H1 (cell line): ENCODE measurements at regions not wholly inside any gene's neighbourhood (a gene's known extent, or its start where the extent isn't known, plus 50 kb on each side); places are given as distances from the start of the nearest gene placed in this dataset.

Source experiments
- CTCF ChIA-PET: fragments of 300-600 bp; sonication (Branson Sonifier 250); formaldehyde crosslinking; loops from one replicate; lab custom pipeline; 2021; ENCODE audit not compliant: partially characterized antibody; lab: Charles Lee
- POLR2A ChIA-PET: fragments of 300-600 bp; sonication (Branson Sonifier 250); formaldehyde crosslinking; loops from one replicate; lab custom pipeline; 2021; ENCODE audit warnings: inconsistent platforms; ENCODE audit not compliant: partially characterized antibody; lab: Charles Lee
- DNase-seq, 2 experiments: peaks; one replicate each; pipeline versions ENCODE4 v3.0.0 to v3.0.0-alpha.2; 2010 to 2022; ENCODE audit warnings: low spot score in 2 of 2, low read depth in 1 of 2, mixed read lengths in 1 of 2
- FAIRE-seq: peaks from 2 replicates; lab custom pipeline; 2011; peaks lifted over from hg19 to GRCh38; lab: Jason Lieb, UNC
- H2AFZ ChIP-seq: 2 replicates; pipeline ENCODE4 v1.8.1; 2012; ENCODE audit warnings: low read length, inconsistent platforms
- H2AK5ac ChIP-seq: 2 replicates; pipeline ENCODE4 v1.6.1; 2013; ENCODE audit warnings: low read depth, low read length
- H2BK120ac ChIP-seq: replicated peaks from 2 replicates; pipeline ENCODE3; 2013; ENCODE audit warnings: low read depth, low read length, inconsistent platforms
- H2BK12ac ChIP-seq: 2 replicates; pipeline ENCODE4 v1.6.1; 2013; ENCODE audit warnings: low read depth, low read length
- H2BK15ac ChIP-seq: 2 replicates; pipeline ENCODE4 v1.6.1; 2013; ENCODE audit warnings: low read length
- H2BK20ac ChIP-seq: 2 replicates; pipeline ENCODE4 v1.6.1; 2013; ENCODE audit warnings: low read length
- H2BK5ac ChIP-seq: 2 replicates; pipeline ENCODE4 v1.6.1; 2013; ENCODE audit warnings: low read depth, low read length
- H3K14ac ChIP-seq: 2 replicates; pipeline ENCODE4 v1.6.1; 2013; ENCODE audit warnings: inconsistent platforms; ENCODE audit not compliant: insufficient read length
- H3K18ac ChIP-seq: 2 replicates; pipeline ENCODE4 v1.6.1; 2013; ENCODE audit warnings: low read length; ENCODE audit errors: extremely low read depth
- H3K23ac ChIP-seq: 2 replicates; pipeline ENCODE4 v1.6.1; 2013; ENCODE audit warnings: inconsistent platforms; ENCODE audit not compliant: insufficient read length
- H3K23me2 ChIP-seq: 2 replicates; pipeline ENCODE4 v1.6.1; 2013; ENCODE audit warnings: low read depth, low read length
- H3K27ac ChIP-seq: 2 replicates; pipeline ENCODE4 v1.6.1; 2011; ENCODE audit warnings: low read depth, low read length, inconsistent platforms
- H3K27me3 ChIP-seq, 4 experiments: replicated peaks in 1 of 4; 1 replicate in 1 of 4; 2 replicates in 3 of 4; pipeline versions ENCODE4 v1.6.1 to v1.8.1; 2011 to 2013; ENCODE audit warnings: low read length in 3 of 4, mild to moderate bottlenecking in 3 of 4, inconsistent platforms in 2 of 4, mixed read lengths in 2 of 4, moderate library complexity in 1 of 4; ENCODE audit not compliant: control insufficient read depth in 3 of 4, insufficient read depth in 3 of 4; ENCODE audit errors: extremely low read depth in 1 of 4
- H3K36me3 ChIP-seq, 4 experiments: 2 replicates each; pipeline versions ENCODE4 v1.6.1 to v1.8.1; 2011 to 2013; ENCODE audit warnings: mild to moderate bottlenecking in 4 of 4, low read length in 3 of 4, moderate library complexity in 2 of 4, control low read depth in 1 of 4, inconsistent platforms in 1 of 4; ENCODE audit not compliant: insufficient read depth in 4 of 4, control insufficient read depth in 2 of 4
- H3K4ac ChIP-seq: replicated peaks from 2 replicates; pipeline ENCODE3; 2013; ENCODE audit warnings: low read length, low read depth, mixed read lengths, inconsistent platforms; ENCODE audit not compliant: insufficient read length
- H3K4me1 ChIP-seq, 4 experiments: replicated peaks in 1 of 4; 1 replicate in 1 of 4; 2 replicates in 3 of 4; pipeline versions ENCODE4 v1.6.1 to v1.8.1; 2011 to 2013; ENCODE audit warnings: low read length in 3 of 4, inconsistent platforms in 2 of 4, mixed read lengths in 1 of 4; ENCODE audit not compliant: insufficient read depth in 4 of 4, control insufficient read depth in 3 of 4
- H3K4me2 ChIP-seq, 2 experiments: 2 replicates each; pipeline versions ENCODE4 v1.6.1 to v1.8.1; 2011 to 2013; ENCODE audit warnings: low read depth in 2 of 2, low read length in 2 of 2, control low read depth in 1 of 2, inconsistent platforms in 1 of 2, mild to moderate bottlenecking in 1 of 2; ENCODE audit not compliant: insufficient read depth in 1 of 2
- H3K4me3 ChIP-seq, 4 experiments: fragments of 200-600, 300-600 bp in 1 of 4; sonication (generic), shearing (Covaris generic), sonication (Bioruptor Twin) in 1 of 4; 2 replicates each; pipeline versions ENCODE4 v1.5.1 to v1.8.1; 2011 to 2016; ENCODE audit warnings: low read length in 4 of 4, low read depth in 3 of 4, control low read depth in 2 of 4, inconsistent platforms in 2 of 4, mild to moderate bottlenecking in 2 of 4, mixed read lengths in 1 of 4, moderate library complexity in 1 of 4; ENCODE audit not compliant: insufficient read depth in 2 of 4; ENCODE audit errors: extremely low read depth in 1 of 4
- H3K56ac ChIP-seq: replicated peaks from 2 replicates; pipeline ENCODE3; 2013; ENCODE audit warnings: low read depth, mild to moderate bottlenecking, mixed read lengths, low read length, inconsistent platforms; ENCODE audit not compliant: insufficient read length
- H3K79me1 ChIP-seq: 2 replicates; pipeline ENCODE4 v1.6.1; 2013; ENCODE audit warnings: low read depth, low read length, control low read depth
- H3K79me2 ChIP-seq, 2 experiments: 2 replicates each; pipeline versions ENCODE4 v1.6.1 to v1.8.1; 2012 to 2013; ENCODE audit warnings: low read length in 2 of 2, mild to moderate bottlenecking in 2 of 2, inconsistent platforms in 1 of 2; ENCODE audit not compliant: insufficient read depth in 2 of 2, control insufficient read depth in 1 of 2
- H3K9ac ChIP-seq, 4 experiments: replicated peaks in 1 of 4; 1 replicate in 1 of 4; 2 replicates in 3 of 4; pipeline versions ENCODE4 v1.6.1 to v1.8.1; 2011 to 2013; ENCODE audit warnings: low read depth in 3 of 4, low read length in 3 of 4, control low read depth in 2 of 4, mild to moderate bottlenecking in 2 of 4, moderate library complexity in 2 of 4, inconsistent platforms in 1 of 4; ENCODE audit errors: extremely low read depth in 1 of 4
- H3K9me3 ChIP-seq, 2 experiments: 2 replicates each; pipeline versions ENCODE4 v1.6.1 to v1.8.1; 2012 to 2013; ENCODE audit warnings: mild to moderate bottlenecking in 2 of 2, moderate library complexity in 2 of 2, control low read depth in 1 of 2, inconsistent platforms in 1 of 2, low read depth in 1 of 2, low read length in 1 of 2, mixed read lengths in 1 of 2; ENCODE audit not compliant: insufficient read depth in 2 of 2
- H4K20me1 ChIP-seq, 2 experiments: replicated peaks in 1 of 2; 2 replicates each; pipeline versions ENCODE3 to v1.8.1; 2011 to 2013; ENCODE audit warnings: inconsistent platforms in 2 of 2, low read length in 2 of 2, mild to moderate bottlenecking in 1 of 2; ENCODE audit not compliant: insufficient read depth in 2 of 2, control insufficient read depth in 1 of 2
- H4K5ac ChIP-seq: 2 replicates; pipeline ENCODE4 v1.6.1; 2013; ENCODE audit warnings: low read length, low read depth, mixed read lengths, inconsistent platforms; ENCODE audit not compliant: insufficient read length
- H4K8ac ChIP-seq: 2 replicates; pipeline ENCODE4 v1.8.0; 2013; ENCODE audit warnings: mild to moderate bottlenecking, moderate library complexity, low read length, inconsistent platforms; ENCODE audit not compliant: insufficient read depth; ENCODE audit errors: extremely low read depth
- H4K91ac ChIP-seq: replicated peaks from 2 replicates; pipeline ENCODE3; 2013; ENCODE audit warnings: low read length, mixed read lengths, inconsistent platforms; ENCODE audit not compliant: insufficient read length
- CTCF ChIP-seq, 3 experiments: IDR thresholded peaks; 1 replicate in 2 of 3; 2 replicates in 1 of 3; pipeline versions ENCODE4 v1.5.1 to v1.6.1; 2011; ENCODE audit warnings: low read length in 3 of 3, mild to moderate bottlenecking in 3 of 3, inconsistent platforms in 2 of 3, low read depth in 1 of 3, moderate library complexity in 1 of 3; ENCODE audit not compliant: insufficient read depth in 1 of 3; ENCODE audit errors: control extremely low read depth in 1 of 3
- RAD21 ChIP-seq, 2 experiments: IDR thresholded peaks in 1 of 2; conservative IDR thresholded peaks in 1 of 2; 2 replicates each; pipeline ENCODE4 v1.6.1; 2011; ENCODE audit warnings: low read depth in 2 of 2, low read length in 2 of 2, improper control_type of control experiment in 1 of 2, inconsistent platforms in 1 of 2, mild to moderate bottlenecking in 1 of 2, moderate library complexity in 1 of 2
- SP1 ChIP-seq: IDR thresholded peaks from 2 replicates; pipeline ENCODE4 v1.6.1; 2011; ENCODE audit warnings: low read depth, low read length
- WGBS, 2 experiments: shearing (Covaris generic) in 1 of 2; methylation state at CpG; one replicate each; pipeline versions ENCODE4 v1.1.6 to v1.1.7; 2013 to 2015; ENCODE audit warnings: low lambda C conversion rate in 2 of 2, mixed read lengths in 2 of 2, inconsistent platforms in 1 of 2, low coverage in 1 of 2, missing lambda C conversion rate in 1 of 2; ENCODE audit not compliant: insufficient replicate concordance in 2 of 2, insufficient coverage in 1 of 2, insufficient read length in 1 of 2; ENCODE audit errors: extremely low coverage in 1 of 2, missing lambda C conversion rate in 1 of 2; 5-methylcytosine and 5-hydroxymethylcytosine counted together

GRCh38 chr10:121313119-121313875 is 284.9 kb downstream of the FGFR2 start:
- no peak for DNase-seq
- Histone ChIP-seq H4K91ac (no peak overlapping the region), H3K18ac (no peak overlapping the region), H3K9me3 (no peaks in the 10 kb centered on the region; a peak in 1 of 4 replicates), H4K20me1 (no peaks in the 10 kb centered on the region), H3K27ac (no peak overlapping the region), H2BK15ac (no peak overlapping the region)
- TF ChIP-seq SP1, result no peak
- TF ChIP-seq CTCF (IDR thresholded peaks at IDR 0.05; ENCODE audit: control extremely low read depth in 1 of 3, insufficient read depth in 1 of 3, low read depth in 1 of 3, low read length in 3 of 3), result peak in 1 of 3 experiments; percentile 12; a peak in 1 of 4 replicates
- TF ChIP-seq RAD21 (IDR thresholded peaks at IDR 0.05 in 1 of 2, conservative IDR thresholded peaks at IDR 0.05 in 1 of 2; ENCODE audit: low read depth in 2 of 2, low read length in 2 of 2), result peak; percentile 36 to 49
- TF ChIP-seq, all 59 proteins: peak for 2
- H3K56ac ChIP-seq, result no peak overlapping the region
- H2AK5ac ChIP-seq, result no peak overlapping the region
- H3K4me2 ChIP-seq, result no peak overlapping the region
- no peak overlapping the region for H3K9ac ChIP-seq
- no peak overlapping the region for H2BK120ac ChIP-seq
- no peak overlapping the region for H4K8ac ChIP-seq
- WGBS, 2 experiments, result 89% methylated on average over 17 of the region's 17 CpGs; no CpG with 5 or more reads in 1 of the 2 experiments
- CTCF ChIA-PET, result interaction anchor here (0.6 to 0.9 kb wide), 3 partner anchors 9 to 384 kb away, joined by 3 read pairs; no protein-coding TSS in a partner anchor
- 0 out of 2 replicates have a peak overlapping the region, but pooled peaks have one; percentile 37 for H2BK20ac ChIP-seq
- no peaks in the 10 kb centered on the region for H3K79me1 ChIP-seq
- H3K27me3 ChIP-seq, result no peaks in the 10 kb centered on the region; a peak in 1 of 7 replicates
- H3K14ac ChIP-seq, result no peak overlapping the region
- H3K23ac ChIP-seq, result no peak overlapping the region
- no peak overlapping the region for H2BK12ac ChIP-seq
- peaks cover 0 to 14% (median 13%) of the 10 kb centered on the region in 4 experiments; a peak in 4 of 7 replicates for H3K4me1 ChIP-seq
- no peaks in the 10 kb centered on the region for H3K79me2 ChIP-seq
- no peak for FAIRE-seq
- no peak overlapping the region for H4K5ac ChIP-seq
- no peak overlapping the region for H3K4me3 ChIP-seq
- POLR2A ChIA-PET, result interaction anchor here (0.6 kb wide), 1 partner anchor 598 kb away, joined by 6 read pairs; no protein-coding TSS in a partner anchor
- H3K4ac ChIP-seq, result no peak overlapping the region
- no peaks in the 10 kb centered on the region for H3K36me3 ChIP-seq
- no peak overlapping the region for H2AFZ ChIP-seq
- no peaks in the 10 kb centered on the region; the same call in 1 of the 2 replicates for H3K23me2 ChIP-seq
- H2BK5ac ChIP-seq, result no peak overlapping the region
